Right renal pelvis (tissue), 4 donors: ENCODE measurements at regions not wholly inside any gene's neighbourhood (a gene's known extent, or its start where the extent isn't known, plus 50 kb on each side); places are given as distances from the start of the nearest gene placed in this dataset.
"Not testable (repeated sequence)": the region's sequence is repeated elsewhere in the genome, so short reads cannot be mapped to it uniquely, and the experiment has no call there.

ENCODE experiments used
- DNase-seq, 4 donors: peaks; one replicate each; pipeline ENCODE4 v3.0.0-alpha.2; 2013; ENCODE audit warnings: low read depth in 4 of 4, low spot score in 3 of 4, missing footprints in 1 of 4

DNA sequence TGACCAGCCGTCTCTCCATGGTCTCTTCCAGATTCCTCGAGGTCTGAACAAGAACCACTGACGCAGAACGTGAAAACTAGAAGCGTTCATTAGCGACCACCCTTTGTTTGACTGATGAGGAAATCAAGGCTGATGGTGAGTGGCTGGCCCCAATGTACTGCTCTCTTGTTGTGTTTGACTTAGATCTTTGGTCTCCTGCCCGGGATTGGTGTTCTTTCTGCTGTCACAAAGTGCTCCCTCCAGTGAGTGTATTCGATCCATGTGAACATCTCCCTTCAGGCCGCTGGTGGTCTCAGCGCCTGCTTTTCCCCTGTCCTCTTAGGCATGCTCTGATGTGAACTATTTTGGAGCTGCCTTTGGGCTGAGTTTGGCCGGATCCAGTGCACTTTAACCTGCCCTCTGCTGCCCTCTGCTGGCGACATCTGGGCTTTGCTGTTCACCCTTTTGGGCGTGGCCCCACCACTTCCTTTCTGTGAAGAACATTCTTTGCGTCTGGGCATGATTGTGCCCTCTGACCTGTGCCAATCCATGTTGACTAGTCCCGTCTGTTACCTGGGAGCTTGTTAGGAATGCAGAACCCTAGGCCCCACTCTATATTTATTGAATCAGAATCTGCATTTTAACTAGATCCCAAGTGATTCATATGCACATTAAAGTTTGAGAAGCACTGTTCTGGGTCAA lies 279.1 kb downstream of the TTC6 start:
- peak; percentile 28 to 62 (median 46) for DNase-seq

DNA sequence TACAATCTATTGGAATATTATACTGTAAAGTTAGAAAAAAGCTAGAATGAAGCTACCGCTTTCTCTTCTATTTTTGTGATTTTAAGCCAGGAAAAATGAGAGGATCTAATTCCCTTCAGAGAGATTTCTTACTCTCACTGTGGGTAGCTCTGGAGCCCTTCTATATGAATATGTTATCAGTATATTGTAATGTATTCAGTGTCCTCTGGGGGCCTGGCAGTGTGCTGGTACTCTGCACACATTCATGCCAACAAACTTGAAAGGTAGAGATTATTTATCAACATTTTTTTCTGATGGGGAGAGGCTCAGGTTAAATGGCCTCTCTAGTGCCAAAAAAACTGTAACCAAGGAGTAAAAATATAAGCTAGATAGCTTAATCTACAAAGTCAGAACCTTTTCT lies 292.8 kb downstream of the TTC6 start:
- no peak for DNase-seq

DNA sequence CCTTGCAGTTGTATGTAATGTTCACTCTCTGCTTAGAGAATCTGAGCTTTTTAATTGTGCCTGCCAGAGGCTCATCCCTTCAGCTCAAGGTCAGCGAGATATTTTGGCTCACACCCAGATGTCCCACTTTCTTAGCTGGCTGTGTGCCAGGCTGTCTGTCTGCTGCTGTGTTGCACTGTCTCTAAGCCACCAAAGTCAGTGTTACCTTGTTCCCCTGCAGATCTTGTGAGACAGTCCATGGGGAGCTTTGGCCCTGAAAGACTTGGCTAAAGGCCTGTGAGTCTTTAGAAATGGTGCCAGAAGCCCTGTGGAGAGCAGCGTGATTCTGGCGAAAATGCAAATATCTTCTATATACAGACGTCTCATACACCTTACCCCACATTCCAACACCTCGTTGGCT lies 293.7 kb downstream of the TTC6 start:
- no peak for DNase-seq

DNA sequence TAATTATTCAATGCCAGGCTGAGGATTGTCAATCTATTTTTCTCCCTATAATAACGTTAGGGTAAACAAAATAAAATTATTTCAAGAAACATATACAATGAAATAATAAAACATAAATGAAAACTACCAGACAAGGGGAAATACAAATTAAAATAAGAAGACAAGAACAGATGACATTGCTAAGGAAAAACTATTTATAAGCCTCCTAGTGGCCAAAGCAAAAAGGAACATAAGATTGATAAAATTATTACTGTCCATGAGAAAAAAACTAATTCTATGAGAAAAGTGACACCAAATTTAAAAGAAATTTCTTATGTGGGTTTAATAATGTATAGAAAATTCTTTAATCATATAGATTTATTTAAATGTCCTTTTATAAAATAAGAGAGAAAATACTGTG lies 294.7 kb downstream of the TTC6 start:
- no peak for DNase-seq

DNA sequence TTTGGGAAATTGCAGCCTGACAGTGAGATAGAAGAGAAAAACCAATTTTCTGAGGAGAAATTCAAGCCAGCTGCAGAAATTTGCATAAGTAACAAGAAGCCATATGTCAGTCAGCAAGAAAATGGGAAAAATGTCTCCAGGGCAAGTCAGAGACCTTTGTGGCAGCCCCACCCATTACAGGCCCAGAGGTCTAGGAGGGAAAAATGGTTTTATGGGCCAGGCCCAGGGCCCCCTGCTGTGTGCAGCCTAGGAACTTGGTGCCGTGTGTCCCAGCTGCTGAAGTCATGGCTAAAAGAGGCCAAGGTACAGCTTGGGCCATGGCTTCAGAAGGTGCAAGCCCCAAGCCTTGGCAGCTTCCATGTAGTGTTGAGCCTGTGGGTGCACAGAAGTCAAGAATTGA lies 296.1 kb downstream of the TTC6 start:
- not testable (repeated sequence) for DNase-seq

DNA sequence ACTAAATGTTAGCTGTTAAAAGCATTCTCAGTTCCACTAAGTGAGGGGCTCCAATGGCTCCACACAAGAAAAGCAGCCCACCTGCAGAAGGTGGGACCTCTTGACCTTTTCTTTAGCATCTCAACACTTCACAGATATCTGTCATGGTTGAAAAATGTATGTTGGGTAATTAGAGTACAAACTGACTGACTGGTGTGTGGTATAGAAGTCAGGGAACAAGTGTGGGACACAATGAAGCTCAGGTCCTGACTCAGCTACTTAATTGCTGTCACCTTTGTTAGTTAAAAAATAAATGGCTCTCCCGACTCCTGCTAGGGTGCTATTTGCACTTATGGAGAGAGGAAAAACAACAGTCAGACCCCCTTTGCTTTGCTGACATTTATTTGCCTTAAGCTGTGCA lies 299.0 kb downstream of the TTC6 start:
- no peak for DNase-seq

DNA sequence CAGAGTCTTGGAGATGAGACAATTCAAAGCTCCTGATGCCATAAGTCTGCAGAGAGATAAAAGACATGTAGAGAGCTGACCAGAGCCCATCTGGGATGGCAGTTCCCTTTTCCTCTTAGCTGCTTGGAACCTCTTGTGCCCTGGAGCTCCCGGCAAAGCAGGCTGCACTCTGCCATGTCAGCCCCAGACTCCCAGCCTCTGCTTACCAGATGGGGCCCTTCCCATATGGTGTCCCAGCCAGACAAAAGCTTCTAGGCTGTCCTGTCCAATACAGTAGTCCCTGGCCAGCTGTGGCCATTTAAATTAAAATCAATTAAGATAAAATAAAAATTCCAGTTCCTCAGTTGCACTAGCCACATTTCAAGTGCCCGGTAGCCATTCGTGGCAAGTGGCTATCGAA lies 303.9 kb downstream of the TTC6 start:
- DNase-seq: no peak

DNA sequence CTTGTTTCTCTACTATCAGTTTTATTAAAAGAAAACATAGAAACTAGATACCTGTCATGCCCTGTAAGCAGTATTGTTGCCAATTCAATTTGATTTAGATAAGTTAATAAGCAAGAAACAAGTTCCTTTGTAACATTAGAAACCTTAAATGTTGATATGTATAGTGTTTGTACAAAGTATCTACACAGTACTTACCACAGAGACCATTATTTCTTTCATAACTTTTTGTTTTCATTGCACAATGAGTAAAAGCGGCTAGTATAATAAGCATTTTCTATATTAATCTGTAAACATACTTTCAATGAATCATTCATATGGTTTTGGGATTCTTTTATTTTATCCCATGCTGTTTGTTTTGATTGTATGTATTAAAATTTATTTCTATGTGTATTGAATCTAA lies 305.1 kb downstream of the TTC6 start:
- DNase-seq: no peak

DNA sequence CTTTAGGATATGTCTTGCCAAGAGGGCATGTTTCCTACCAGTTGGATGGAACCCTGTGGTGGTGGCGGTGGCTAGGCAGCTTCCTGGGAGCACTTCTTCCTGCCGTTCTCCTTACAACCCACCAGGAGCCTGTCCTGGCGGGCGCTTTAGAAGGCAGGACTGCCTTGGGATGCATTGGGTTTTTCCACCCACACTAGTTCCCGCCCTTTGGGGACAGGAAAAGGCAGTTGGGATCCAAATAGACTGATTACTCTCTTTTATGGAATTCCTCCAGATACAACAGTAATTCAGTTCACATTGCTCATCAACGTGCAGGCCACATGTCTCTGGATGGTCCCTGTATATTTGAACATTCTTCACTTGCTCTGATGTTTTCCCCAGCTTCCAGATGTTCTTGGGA lies 305.7 kb upstream of the SSTR1 start:
- DNase-seq: no peak

DNA sequence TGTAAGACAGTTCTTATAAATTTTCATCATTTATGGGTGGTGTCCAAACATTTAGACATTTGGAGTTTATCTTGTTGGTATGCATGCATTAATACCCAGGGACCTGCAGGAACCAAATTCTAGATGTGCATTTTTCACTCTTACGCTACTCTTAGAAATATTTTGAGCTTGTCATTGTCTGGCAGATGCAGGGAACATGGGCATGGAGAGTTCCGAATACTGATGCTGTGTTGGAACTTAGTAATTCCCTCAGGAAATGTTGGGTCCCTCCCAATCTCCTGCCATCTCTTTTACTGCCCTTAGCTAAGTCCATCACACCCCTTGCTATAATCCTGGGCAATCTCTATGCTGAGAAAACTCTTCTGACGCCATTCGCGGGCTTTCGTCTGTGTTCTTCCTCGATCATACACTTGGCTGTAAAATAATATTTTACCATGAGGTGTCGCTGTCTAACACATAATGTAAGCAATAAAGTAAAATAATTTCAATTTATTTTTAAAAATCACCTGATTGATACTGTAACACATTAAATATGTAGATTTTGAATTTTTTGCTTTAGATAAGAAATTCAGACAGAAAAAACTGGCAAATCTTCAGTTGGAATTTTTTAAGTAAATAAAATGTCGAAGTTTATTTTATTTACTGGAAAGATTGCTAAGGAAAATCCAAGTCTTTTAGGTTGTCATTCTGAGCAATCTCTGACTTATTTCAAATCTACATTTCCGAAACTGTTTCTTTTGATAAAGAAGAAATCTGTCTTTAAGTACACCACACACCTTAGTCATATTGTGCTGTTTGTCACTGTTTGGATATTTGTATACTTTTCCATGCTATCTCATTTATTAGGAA lies 304.1 kb upstream of the SSTR1 start:
- DNase-seq: peak; percentile 1 to 22 (median 18)

DNA sequence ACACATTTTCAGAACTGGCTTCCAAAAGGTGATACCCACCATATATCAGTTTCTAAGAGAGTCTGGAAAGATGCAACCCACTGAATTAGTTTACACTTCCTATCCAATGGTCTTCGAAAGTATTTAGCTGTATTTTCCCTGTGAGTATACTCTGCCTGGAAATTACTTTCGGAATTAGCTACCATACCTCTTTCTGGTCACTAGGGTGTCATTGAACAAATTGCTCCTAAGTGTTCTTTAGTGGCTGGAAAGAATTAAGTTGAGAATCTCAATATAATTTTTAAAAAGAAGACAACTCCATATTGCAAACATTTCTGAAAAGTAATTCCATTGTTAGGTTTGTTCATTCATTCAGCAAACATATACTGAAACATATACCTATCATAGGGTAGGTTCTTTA lies 283.1 kb upstream of the SSTR1 start:
- no peak for DNase-seq

DNA sequence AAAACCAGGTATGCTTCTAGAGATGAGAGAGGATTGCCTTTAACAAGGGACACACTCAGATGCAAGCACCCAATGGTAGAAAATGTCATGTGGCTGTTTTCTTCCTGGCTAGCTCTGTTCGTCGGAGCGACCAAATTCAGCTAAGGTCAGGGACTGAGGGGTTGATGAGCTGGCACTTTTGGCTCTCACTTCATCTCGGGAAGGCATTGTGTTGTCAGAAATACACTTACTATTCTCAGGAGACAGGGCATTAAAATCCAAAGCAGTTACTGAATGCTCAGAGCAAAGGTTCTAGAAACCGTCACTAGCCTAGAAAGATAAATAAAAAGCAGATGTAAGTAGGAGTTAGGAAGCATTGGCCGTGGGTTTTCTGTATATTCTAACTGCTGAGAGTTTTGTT lies 275.7 kb upstream of the SSTR1 start:
- no peak for DNase-seq

DNA sequence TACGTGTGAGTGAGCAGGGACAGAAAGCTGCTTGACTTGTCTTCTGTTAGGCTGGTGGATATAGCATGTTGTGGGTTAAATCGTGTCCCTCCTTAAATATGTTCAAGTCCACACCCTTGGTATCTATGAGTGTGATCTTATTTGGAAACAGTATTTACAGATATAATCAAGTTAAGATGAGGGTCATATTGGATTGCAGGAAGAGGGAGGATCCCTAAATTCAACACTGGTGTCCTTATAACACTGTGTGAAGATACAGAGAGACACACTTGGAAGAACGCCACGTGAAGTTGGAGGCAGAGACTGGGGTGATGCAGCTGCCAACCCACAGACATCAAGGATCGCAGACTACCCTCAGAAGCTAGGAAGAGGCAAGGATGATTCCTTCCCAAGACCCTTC lies 275.2 kb upstream of the SSTR1 start:
- DNase-seq: no peak

DNA sequence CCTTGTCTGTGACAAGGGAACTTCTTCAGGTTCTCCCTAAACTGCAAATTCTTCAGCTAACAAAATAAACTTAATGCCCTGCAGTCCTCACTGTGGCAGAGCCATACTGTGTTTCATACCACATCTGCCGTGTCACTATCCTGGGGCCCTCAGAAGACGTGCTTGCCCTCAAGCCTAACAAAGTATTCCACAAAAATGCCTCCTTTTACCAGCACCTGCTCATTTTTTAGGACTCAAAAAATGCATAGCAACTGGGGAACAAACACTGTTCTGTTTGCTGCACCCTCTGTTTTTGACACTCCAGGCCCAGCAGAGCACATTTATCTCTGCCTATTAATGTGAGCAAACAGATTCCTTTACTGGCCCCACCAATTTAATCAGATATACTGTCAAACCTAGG lies 270.7 kb upstream of the SSTR1 start:
- no peak for DNase-seq

DNA sequence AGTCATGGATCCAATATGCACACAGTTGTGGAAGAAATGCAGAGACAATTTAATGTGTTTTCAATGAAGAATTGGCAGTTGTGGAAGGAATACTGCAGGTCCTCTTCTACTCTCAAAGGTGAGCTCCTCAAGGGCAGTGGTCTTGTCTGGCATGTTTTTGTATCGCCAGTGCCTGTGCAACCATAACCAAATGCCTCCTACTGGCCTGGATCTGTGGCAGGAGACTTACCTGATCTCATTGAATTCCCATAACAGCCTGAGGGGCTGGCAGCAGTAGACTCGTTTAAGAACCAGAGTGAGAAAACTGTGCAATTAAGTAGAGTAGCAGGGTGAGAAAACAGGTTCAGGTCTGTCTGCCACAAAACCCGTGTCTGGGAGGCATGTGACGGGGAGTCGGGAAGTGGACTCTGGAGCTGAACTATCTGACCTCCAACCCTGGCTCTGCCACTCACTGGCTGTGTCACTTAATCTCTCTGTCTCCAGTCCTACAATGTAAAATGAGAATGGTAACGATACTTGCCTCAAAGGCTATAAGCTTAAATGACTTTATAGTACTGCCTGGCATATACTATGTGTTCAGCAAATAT lies 268.2 kb upstream of the SSTR1 start:
- DNase-seq: no peak

DNA sequence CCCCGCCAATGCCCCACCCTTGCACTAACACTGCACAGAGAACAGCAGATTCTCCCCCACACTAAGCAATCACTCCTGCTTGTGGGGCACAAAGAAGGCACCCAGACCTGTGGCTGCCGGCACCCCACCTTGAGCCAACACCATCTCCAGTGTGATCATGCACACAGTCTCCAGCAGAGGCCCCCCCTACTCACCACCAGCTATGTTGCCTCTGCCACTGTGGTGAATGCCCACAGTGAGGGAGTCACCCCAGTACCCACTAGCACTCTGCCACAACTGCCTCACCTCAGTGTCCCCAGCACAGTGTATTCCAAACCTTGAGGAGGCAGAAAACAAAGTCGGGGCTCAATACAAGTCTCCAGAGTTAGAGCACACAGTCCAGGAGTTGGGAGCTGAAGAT lies 261.7 kb upstream of the SSTR1 start:
- DNase-seq: no peak

DNA sequence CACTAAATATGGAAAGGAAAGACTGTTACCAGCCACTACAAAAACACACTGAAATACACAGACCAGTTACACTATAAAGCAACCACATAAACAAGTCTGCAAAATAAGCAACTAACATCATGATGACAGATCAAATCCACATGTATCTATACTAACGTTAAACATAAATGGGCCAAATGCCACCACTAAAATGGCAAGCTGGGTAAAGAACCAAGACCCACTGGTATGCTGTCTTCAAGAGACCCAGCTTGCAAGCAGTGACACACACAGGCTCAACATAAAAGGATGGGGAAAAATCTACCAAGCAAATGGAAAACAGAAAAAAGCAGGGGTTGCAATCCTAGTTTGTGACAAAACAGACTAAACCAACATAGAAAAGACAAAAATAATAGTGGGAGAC lies 260.9 kb upstream of the SSTR1 start:
- DNase-seq: no peak

DNA sequence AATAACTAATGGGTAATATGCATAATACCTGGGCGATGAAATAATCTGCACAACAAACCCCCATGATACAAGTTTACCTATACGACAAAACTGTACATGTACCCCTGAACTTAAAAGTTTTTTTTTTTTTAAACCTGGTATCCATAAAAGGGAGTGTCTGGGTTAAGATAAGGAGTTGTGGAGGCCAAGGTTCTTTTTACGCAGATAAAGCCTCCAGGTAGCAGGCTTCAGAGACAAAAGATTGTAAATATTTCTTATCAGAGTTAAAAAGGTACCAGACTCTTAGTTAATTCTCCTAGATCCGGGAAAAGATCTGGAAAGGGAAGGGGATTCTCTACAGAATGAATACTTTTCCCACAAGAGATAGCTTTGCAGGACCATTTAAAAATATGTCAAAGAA lies 259.4 kb upstream of the SSTR1 start:
- no peak for DNase-seq

DNA sequence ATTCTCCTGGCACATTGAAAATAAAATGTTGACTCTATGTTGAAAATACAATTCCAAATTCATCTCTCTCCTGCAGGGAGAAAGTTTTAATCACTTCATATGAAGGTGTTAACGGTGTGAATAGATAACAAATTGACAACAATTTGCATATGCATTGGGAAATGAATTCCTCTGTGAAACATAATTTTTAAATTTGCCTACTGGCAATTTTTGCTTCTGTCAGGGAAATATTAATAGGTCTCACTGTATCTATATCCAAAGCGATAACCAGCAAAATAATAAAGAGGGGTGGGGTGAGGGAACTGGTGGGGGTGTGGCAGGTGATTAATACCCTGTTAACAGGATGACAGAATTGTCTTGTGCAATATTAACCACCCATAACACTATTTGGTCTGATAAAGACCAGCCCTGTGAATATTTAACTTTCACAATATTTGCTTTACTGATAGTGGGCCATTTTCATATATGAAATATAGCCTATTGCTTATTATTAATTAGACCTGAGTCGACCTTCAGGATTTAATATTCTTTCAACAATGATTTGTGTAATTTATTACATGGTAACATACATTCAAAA lies 239.0 kb upstream of the SSTR1 start:
- DNase-seq: no peak

DNA sequence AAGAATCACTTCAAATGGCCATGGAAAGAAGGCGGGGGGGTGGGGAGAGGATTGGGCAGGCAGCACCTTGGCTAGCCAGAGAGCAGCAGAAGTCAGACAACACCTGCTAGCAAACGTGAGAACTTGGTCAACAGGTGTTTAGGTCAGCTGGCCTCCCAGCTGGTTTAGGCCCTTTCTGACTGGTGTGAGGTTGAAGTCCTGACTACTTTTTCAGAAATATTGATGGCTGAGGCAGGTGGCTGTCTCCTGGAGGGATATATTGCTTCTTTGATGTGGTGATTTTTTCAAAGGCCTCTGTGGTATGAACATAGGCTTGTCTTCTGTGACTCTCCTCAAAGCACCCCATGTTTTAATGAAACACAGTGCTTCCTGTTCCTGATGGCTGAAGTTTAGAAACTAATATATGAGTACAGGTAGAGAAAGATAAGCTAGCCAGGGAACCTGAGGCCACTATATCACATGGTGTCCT lies 238.2 kb upstream of the SSTR1 start:
- DNase-seq: no peak

DNA sequence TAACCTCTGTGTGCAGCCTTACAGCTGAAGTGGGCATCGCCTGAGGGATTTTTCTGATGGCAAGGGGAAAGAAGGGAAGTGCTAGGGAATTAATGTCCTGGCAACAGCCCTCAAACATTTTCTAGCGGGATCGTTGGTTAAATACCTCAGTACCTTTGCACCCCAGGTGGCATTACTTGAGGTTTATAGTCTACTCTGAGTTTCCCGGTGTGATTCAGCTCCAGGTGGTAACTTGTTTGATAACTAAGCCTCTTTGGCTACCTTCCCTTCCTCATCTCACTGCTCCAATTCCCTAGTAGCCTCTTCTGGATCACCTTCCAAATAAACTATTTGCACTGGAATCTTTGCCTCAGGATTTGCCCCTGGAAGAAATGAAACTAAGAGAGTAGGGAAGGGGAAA lies 237.0 kb upstream of the SSTR1 start:
- no peak for DNase-seq
